K562 (cell line): ENCODE measurements at regions not wholly inside any gene's neighbourhood (a gene's known extent, or its start where the extent isn't known, plus 50 kb on each side); places are given as distances from the start of the nearest gene placed in this dataset.

ENCODE experiments used
- ATAC-seq: fragments of 200-7000 bp; cut with Tn5 transposase; 3 replicates; pipeline ENCODE4 v1.9.1; 2020; ENCODE audit warnings: moderate library complexity
- BruUV-seq: library from RNA; stranded (reverse); fragments of 400-500 nt; replicated peaks from 2 replicates; lab custom pipeline; 2021; lab: Mats Ljungman, UMichigan
- CTCF ChIA-PET: fragments of 300-600 bp; formaldehyde crosslinking; extraction: SDS; loops from one replicate; lab custom pipeline; 2021; ENCODE audit warnings: low intra/inter-chr PET ratio; lab: Yijun Ruan, JAX
- POLR2A ChIA-PET: fragments of 300-600, 350-650 bp; sonication (Branson Sonifier 250); formaldehyde crosslinking; extraction: SDS; loops from one replicate; lab custom pipeline; 2021; ENCODE audit warnings: antibody characterized with exemption, inconsistent platforms; lab: Yijun Ruan, JAX
- DNase-seq, 4 experiments: peaks; one replicate each; pipeline versions ENCODE4 v3.0.0 to v3.0.0-alpha.2; 2011 to 2018; ENCODE audit warnings: low spot score in 3 of 4, mixed read lengths in 3 of 4; ENCODE audit errors: extremely low read depth in 1 of 4
- FAIRE-seq: peaks from 2 replicates; lab custom pipeline; 2011; peaks lifted over from hg19 to GRCh38; lab: Jason Lieb, UNC
- H2AFZ ChIP-seq: 2 replicates; pipeline ENCODE4 v1.6.0; 2011; ENCODE audit warnings: low read depth, low read length, control low read depth, inconsistent platforms
- H3K27ac ChIP-seq: fragments of 200-600 bp; 3 replicates; pipeline ENCODE4 v1.8.0; 2011; ENCODE audit warnings: low read depth, mild to moderate bottlenecking, control low read depth, inconsistent platforms, low read length, moderate library complexity, mixed read lengths; ENCODE audit errors: extremely low read depth
- H3K27me3 ChIP-seq, 2 experiments: fragments of 300-600 bp in 1 of 2; 2 replicates in 1 of 2; 3 replicates in 1 of 2; pipeline versions ENCODE4 v1.6.0 to v1.8.0; 2011; ENCODE audit warnings: inconsistent platforms in 2 of 2, low read length in 2 of 2, mild to moderate bottlenecking in 1 of 2, mixed read lengths in 1 of 2, moderate library complexity in 1 of 2; ENCODE audit not compliant: control insufficient read depth in 2 of 2, insufficient read depth in 2 of 2
- H3K36me3 ChIP-seq: fragments of 300-600 bp; 3 replicates; pipeline ENCODE4 v1.8.0; 2011; ENCODE audit warnings: mild to moderate bottlenecking, low read length, inconsistent platforms; ENCODE audit not compliant: control insufficient read depth, insufficient read depth
- H3K4me1 ChIP-seq, 2 experiments: fragments of 200-600 bp in 1 of 2; replicated peaks in 1 of 2; 2 replicates in 1 of 2; 3 replicates in 1 of 2; pipeline versions ENCODE4 v1.5.1 to v1.8.0; 2011; ENCODE audit warnings: inconsistent platforms in 2 of 2, low read length in 2 of 2, mild to moderate bottlenecking in 1 of 2, mixed read lengths in 1 of 2, moderate library complexity in 1 of 2; ENCODE audit not compliant: control insufficient read depth in 2 of 2, insufficient read depth in 2 of 2
- H3K4me2 ChIP-seq: 2 replicates; pipeline ENCODE4 v1.6.1; 2011; ENCODE audit warnings: low read length, control low read depth, inconsistent platforms, mixed read lengths; ENCODE audit not compliant: insufficient read depth
- H3K4me3 ChIP-seq: fragments of 200-600 bp; sonication (generic), shearing (Covaris generic); 2 replicates; pipeline ENCODE4 v1.5.1; 2016; ENCODE audit warnings: control low read depth, inconsistent platforms
- H3K79me2 ChIP-seq: fragments of 200-600 bp; 3 replicates; pipeline ENCODE4 v1.8.0; 2011; ENCODE audit warnings: low read length, inconsistent platforms; ENCODE audit not compliant: control insufficient read depth, insufficient read depth
- H3K9ac ChIP-seq, 2 experiments: 2 replicates each; pipeline versions ENCODE4 v1.6.0 to v1.6.1; 2011; ENCODE audit warnings: low read depth in 2 of 2, low read length in 2 of 2, control low read depth in 1 of 2, inconsistent platforms in 1 of 2, mild to moderate bottlenecking in 1 of 2, mixed read lengths in 1 of 2; ENCODE audit not compliant: insufficient read depth in 1 of 2
- H3K9me1 ChIP-seq: one replicate; pipeline ENCODE4 v1.6.0; 2011; ENCODE audit warnings: inconsistent platforms, mild to moderate bottlenecking, low read length, moderate library complexity; ENCODE audit not compliant: control insufficient read depth, insufficient read depth
- H3K9me3 ChIP-seq: replicated peaks from 2 replicates; pipeline ENCODE4 v1.5.1; 2011; ENCODE audit warnings: low read depth, low read length, inconsistent platforms; ENCODE audit not compliant: control insufficient read depth, insufficient read depth
- H4K20me1 ChIP-seq: replicated peaks from 2 replicates; pipeline ENCODE4 v1.6.1; 2011; ENCODE audit warnings: low read length, inconsistent platforms, mixed read lengths; ENCODE audit not compliant: control insufficient read depth, insufficient read depth
- ARHGAP35 ChIP-seq: fragments of 450-650 bp; IDR thresholded peaks from 2 replicates; pipeline ENCODE4 v1.6.1; 2018; ENCODE audit not compliant: partially characterized antibody
- FOXK1 ChIP-seq: sonication (generic); formaldehyde crosslinking; IDR thresholded peaks from 2 replicates; pipeline ENCODE4 v1.8.0; 2022; ENCODE audit warnings: missing genetic modification reagents, mild to moderate bottlenecking, borderline replicate concordance
- KAT7 ChIP-seq: sonication (generic); formaldehyde crosslinking; IDR thresholded peaks from 2 replicates; pipeline ENCODE4 v1.8.0; 2022; ENCODE audit warnings: missing genetic modification reagents, mild to moderate bottlenecking, borderline replicate concordance
- PCBP2 ChIP-seq: fragments of 200-400 bp; formaldehyde crosslinking; IDR thresholded peaks from 2 replicates; pipeline ENCODE4 v1.6.1; 2018; ENCODE audit warnings: low read length, low read depth, mild to moderate bottlenecking, moderate library complexity; ENCODE audit not compliant: poor library complexity, severe bottlenecking
- PML ChIP-seq: IDR thresholded peaks from 2 replicates; pipeline ENCODE4 v1.6.1; 2012; ENCODE audit warnings: low read length, inconsistent platforms
- TAF7 ChIP-seq: fragments of 450-650 bp; IDR thresholded peaks from 2 replicates; pipeline ENCODE4 v1.6.1; 2016; ENCODE audit warnings: missing genetic modification characterization, missing compliant biosample characterization
- ZNF3 ChIP-seq: fragments of 250-450 bp; sonication (Bioruptor Pico); IDR thresholded peaks from 2 replicates; pipeline ENCODE4 v1.5.0; 2021; ENCODE audit warnings: mild to moderate bottlenecking, moderate library complexity
- WGBS: fragments of 100-300 bp; shearing (Covaris generic); methylation state at CpG from one replicate; pipeline ENCODE4 v1.1.6; 2016; ENCODE audit warnings: low coverage, mixed read lengths; ENCODE audit not compliant: insufficient coverage; ENCODE audit errors: missing lambda C conversion rate; 5-methylcytosine and 5-hydroxymethylcytosine counted together
- in situ Hi-C: fragments of 300-500 bp; cut with MboI; formaldehyde crosslinking; loops from 4 replicates; pipeline ENCODE4 v1.15.0; 2018; ENCODE audit warnings: inconsistent platforms, mixed read lengths
- intact Hi-C: fragments of 100-400 bp; cut with micrococcal nuclease; formaldehyde crosslinking; loops from 2 replicates; pipeline ENCODE4 v1.14.2; 2022
- TF ChIP-seq, protein P1 (sequence below): sonication (generic); formaldehyde crosslinking; IDR thresholded peaks from 2 replicates; pipeline ENCODE4 v1.8.0; 2022; ENCODE audit warnings: mild to moderate bottlenecking, missing genetic modification reagents
- TF ChIP-seq, protein P2 (sequence below): fragments of 250-450 bp; sonication (Bioruptor Pico); IDR thresholded peaks from 2 replicates; pipeline ENCODE4 v1.8.0; 2021; ENCODE audit warnings: moderate library complexity, mild to moderate bottlenecking, inconsistent platforms
- TF ChIP-seq, protein P3 (sequence below): fragments of 250-450 bp; sonication (Bioruptor Pico); IDR thresholded peaks from 2 replicates; pipeline ENCODE4 v1.4.0; 2020; ENCODE audit warnings: mild to moderate bottlenecking, moderate library complexity

DNA sequence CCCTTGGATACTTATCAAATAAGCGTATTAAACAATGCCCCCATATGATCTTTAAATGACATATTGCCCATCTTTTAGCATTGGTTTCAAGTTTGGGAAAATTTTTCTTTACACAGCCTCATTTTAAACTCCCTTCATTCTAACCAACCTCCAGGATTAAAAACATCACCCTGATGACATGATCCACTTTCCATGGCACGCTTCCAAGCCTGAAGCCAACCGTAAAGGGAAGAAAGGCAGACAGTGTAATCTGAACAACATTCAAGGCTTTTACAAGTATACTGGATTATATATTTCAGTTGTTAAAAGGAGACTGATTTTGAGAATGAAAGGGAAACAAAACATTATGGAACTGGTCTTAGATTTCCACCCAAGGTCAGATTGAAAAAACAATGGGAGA, 1721.9 kb downstream of the OLFM4 start:
- H3K4me2 ChIP-seq = no peak overlapping the region
- no peak overlapping the region for H3K27ac ChIP-seq
- H3K9ac ChIP-seq = no peak overlapping the region
- ChIA-PET POLR2A (no interaction called here), CTCF (no interaction called here)
- no peaks in the 10 kb centered on the region for H3K9me1 ChIP-seq
- intact Hi-C loops = no loop called here
- DNase-seq (no peak), ATAC-seq (no peak), FAIRE-seq (no peak)
- H3K9me3 ChIP-seq = no peaks in the 10 kb centered on the region
- H2AFZ ChIP-seq = no peak overlapping the region
- H3K36me3 ChIP-seq = no peaks in the 10 kb centered on the region
- no peak for TF ChIP-seq ZNF3 (CRISPR knock-in tag)
- TF ChIP-seq KAT7 (CRISPR knock-in tag) = no peak
- no peak for TF ChIP-seq PML
- no peak for TF ChIP-seq FOXK1 (CRISPR knock-in tag)
- no peak for TF ChIP-seq TAF7
- TF ChIP-seq, protein P1, sequence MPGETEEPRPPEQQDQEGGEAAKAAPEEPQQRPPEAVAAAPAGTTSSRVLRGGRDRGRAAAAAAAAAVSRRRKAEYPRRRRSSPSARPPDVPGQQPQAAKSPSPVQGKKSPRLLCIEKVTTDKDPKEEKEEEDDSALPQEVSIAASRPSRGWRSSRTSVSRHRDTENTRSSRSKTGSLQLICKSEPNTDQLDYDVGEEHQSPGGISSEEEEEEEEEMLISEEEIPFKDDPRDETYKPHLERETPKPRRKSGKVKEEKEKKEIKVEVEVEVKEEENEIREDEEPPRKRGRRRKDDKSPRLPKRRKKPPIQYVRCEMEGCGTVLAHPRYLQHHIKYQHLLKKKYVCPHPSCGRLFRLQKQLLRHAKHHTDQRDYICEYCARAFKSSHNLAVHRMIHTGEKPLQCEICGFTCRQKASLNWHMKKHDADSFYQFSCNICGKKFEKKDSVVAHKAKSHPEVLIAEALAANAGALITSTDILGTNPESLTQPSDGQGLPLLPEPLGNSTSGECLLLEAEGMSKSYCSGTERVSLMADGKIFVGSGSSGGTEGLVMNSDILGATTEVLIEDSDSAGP = no peak
- TF ChIP-seq, protein P2, sequence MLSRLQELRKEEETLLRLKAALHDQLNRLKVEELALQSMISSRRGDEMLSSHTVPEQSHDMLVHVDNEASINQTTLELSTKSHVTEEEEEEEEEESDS (CRISPR knock-in tag) = no peak
- no peak for TF ChIP-seq ARHGAP35
- TF ChIP-seq, protein P3, sequence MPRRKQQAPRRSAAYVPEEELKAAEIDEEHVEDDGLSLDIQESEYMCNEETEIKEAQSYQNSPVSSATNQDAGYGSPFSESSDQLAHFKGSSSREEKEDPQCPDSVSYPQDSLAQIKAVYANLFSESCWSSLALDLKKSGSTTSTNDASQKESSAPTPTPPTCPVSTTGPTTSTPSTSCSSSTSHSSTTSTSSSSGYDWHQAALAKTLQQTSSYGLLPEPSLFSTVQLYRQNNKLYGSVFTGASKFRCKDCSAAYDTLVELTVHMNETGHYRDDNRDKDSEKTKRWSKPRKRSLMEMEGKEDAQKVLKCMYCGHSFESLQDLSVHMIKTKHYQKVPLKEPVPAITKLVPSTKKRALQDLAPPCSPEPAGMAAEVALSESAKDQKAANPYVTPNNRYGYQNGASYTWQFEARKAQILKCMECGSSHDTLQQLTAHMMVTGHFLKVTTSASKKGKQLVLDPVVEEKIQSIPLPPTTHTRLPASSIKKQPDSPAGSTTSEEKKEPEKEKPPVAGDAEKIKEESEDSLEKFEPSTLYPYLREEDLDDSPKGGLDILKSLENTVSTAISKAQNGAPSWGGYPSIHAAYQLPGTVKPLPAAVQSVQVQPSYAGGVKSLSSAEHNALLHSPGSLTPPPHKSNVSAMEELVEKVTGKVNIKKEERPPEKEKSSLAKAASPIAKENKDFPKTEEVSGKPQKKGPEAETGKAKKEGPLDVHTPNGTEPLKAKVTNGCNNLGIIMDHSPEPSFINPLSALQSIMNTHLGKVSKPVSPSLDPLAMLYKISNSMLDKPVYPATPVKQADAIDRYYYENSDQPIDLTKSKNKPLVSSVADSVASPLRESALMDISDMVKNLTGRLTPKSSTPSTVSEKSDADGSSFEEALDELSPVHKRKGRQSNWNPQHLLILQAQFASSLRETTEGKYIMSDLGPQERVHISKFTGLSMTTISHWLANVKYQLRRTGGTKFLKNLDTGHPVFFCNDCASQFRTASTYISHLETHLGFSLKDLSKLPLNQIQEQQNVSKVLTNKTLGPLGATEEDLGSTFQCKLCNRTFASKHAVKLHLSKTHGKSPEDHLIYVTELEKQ = no peak
- no peak for TF ChIP-seq PCBP2
- no peaks in the 10 kb centered on the region for H3K4me1 ChIP-seq
- in situ Hi-C loops = no loop called here
- H3K27me3 ChIP-seq = no peaks in the 10 kb centered on the region
- H4K20me1 ChIP-seq = no peaks in the 10 kb centered on the region
- 10% methylated on average over 3 of the region's 3 CpGs for WGBS
- BruUV-seq = no TSS peak
- H3K79me2 ChIP-seq = no peaks in the 10 kb centered on the region
- no peak overlapping the region for H3K4me3 ChIP-seq
